Stimulated activated naive CD8-positive, alpha-beta T cell treated with anti-CD3 and anti-CD28 coated beads, Interleukin-15, Interleukin-2, amounts not matched to agents 100 U/mL and 50 U/mL, for 24 hours (primary cell): ENCODE measurements at regions not wholly inside any gene's neighbourhood (a gene's known extent, or its start where the extent isn't known, plus 50 kb on each side); places are given as distances from the start of the nearest gene placed in this dataset.
"Not testable (repeated sequence)": the region's sequence is repeated elsewhere in the genome, so short reads cannot be mapped to it uniquely, and the experiment has no call there.

ENCODE experiments used
- ATAC-seq: fragments of 150-1000 bp; cut with Tn5 transposase; one replicate; pipeline ENCODE4 v1.10.0; 2021
- DNase-seq: peaks from one replicate; pipeline ENCODE4 v3.0.0; 2021

GRCh38 chr11:29483831-29484230 lies 533.0 kb downstream of the KCNA4 start:
- DNase-seq: no peak
- ATAC-seq: no peak

- no peak for ATAC-seq
- no peak for DNase-seq
Observed at GRCh38 chr11:29482510-29482909, 534.3 kb downstream of the KCNA4 start.

GRCh38 chr11:29481738-29482137 lies 535.1 kb downstream of the KCNA4 start:
- no peak for DNase-seq

GRCh38 chr11:29480981-29481380 lies 535.8 kb downstream of the KCNA4 start:
- ATAC-seq: no peak
- DNase-seq: no peak

More at GRCh38 chr11:29481738-29482137, 535.1 kb downstream of the KCNA4 start:
- no peak for ATAC-seq

- ATAC-seq (no peak), DNase-seq (no peak)
Observed at GRCh38 chr11:29458252-29458651, 558.6 kb downstream of the KCNA4 start.

GRCh38 chr11:29452146-29452545 lies 564.7 kb downstream of the KCNA4 start:
- ATAC-seq (no peak), DNase-seq (no peak)

GRCh38 chr11:29449281-29450074 lies 567.4 kb downstream of the KCNA4 start:
- no peak for DNase-seq
- no peak for ATAC-seq

- ATAC-seq (no peak), DNase-seq (no peak)
Observed at GRCh38 chr11:29448246-29448877, 568.5 kb downstream of the KCNA4 start.

GRCh38 chr11:29447821-29448220 lies 569.0 kb downstream of the KCNA4 start:
- DNase-seq (no peak), ATAC-seq (no peak)

- DNase-seq (no peak), ATAC-seq (no peak)
Observed at GRCh38 chr11:29446132-29446531, 570.7 kb downstream of the KCNA4 start.

GRCh38 chr11:29445191-29445590 lies 571.6 kb downstream of the KCNA4 start:
- not testable (repeated sequence) for ATAC-seq, DNase-seq

GRCh38 chr11:29438815-29439214 lies 578.0 kb downstream of the KCNA4 start:
- ATAC-seq: no peak
- no peak for DNase-seq

GRCh38 chr11:29435421-29435820 lies 581.4 kb downstream of the KCNA4 start:
- ATAC-seq (no peak), DNase-seq (no peak)

- ATAC-seq: no peak
- no peak for DNase-seq
Observed at GRCh38 chr11:29432719-29433325, 584.0 kb downstream of the KCNA4 start.

GRCh38 chr11:29405305-29405704 lies 611.5 kb downstream of the KCNA4 start:
- no peak for DNase-seq
- no peak for ATAC-seq

GRCh38 chr11:29395555-29396072 lies 621.2 kb downstream of the KCNA4 start:
- ATAC-seq (no peak), DNase-seq (no peak)

GRCh38 chr11:29389793-29390192 lies 627.0 kb downstream of the KCNA4 start:
- ATAC-seq: no peak
- no peak for DNase-seq

- ATAC-seq (no peak), DNase-seq (no peak)
Observed at GRCh38 chr11:29373725-29374124, 643.1 kb downstream of the KCNA4 start.

- DNase-seq: no peak
- ATAC-seq: no peak
Observed at GRCh38 chr11:29368126-29368525, 648.7 kb downstream of the KCNA4 start.

GRCh38 chr11:29364006-29364405 lies 652.8 kb downstream of the KCNA4 start:
- no peak for ATAC-seq
- no peak for DNase-seq

- no peak for ATAC-seq
Observed at GRCh38 chr11:29361369-29361768, 655.5 kb downstream of the KCNA4 start.

GRCh38 chr11:29353833-29354232 lies 663.0 kb downstream of the KCNA4 start:
- ATAC-seq (no peak), DNase-seq (no peak)

More at GRCh38 chr11:29361369-29361768, 655.5 kb downstream of the KCNA4 start:
- DNase-seq: no peak

GRCh38 chr11:29352273-29352795 lies 664.5 kb downstream of the KCNA4 start:
- ATAC-seq (no peak), DNase-seq (no peak)
